ENCODE measurements at regions not wholly inside any gene's neighbourhood (a gene's known extent, or its start where the extent isn't known, plus 50 kb on each side); places are given as distances from the start of the nearest gene placed in this dataset.

- TF ChIP-seq HMGXB4 (CRISPR knock-in tag; IDR thresholded peaks at IDR 0.05) (no peak), NR3C1 (CRISPR knock-in tag; conservative IDR thresholded peaks at IDR 0.05; ENCODE audit: low read depth) (no peak), ELF4 (CRISPR knock-in tag; IDR thresholded peaks at IDR 0.05; ENCODE audit: low read depth) (no peak), CBFB (CRISPR knock-in tag; IDR thresholded peaks at IDR 0.05; ENCODE audit: low read depth) (no peak), MYBL2 (CRISPR knock-in tag; IDR thresholded peaks at IDR 0.05) (no peak), MAX (CRISPR knock-in tag; IDR thresholded peaks at IDR 0.05) (no peak), ATF1 (CRISPR knock-in tag; IDR thresholded peaks at IDR 0.05) (no peak), ZNF317 (CRISPR knock-in tag; IDR thresholded peaks at IDR 0.05; ENCODE audit: borderline replicate concordance, low read depth) (no peak), NFYB (CRISPR knock-in tag; conservative IDR thresholded peaks at IDR 0.05; ENCODE audit: low read depth) (no peak)
- TF ChIP-seq, protein P1, sequence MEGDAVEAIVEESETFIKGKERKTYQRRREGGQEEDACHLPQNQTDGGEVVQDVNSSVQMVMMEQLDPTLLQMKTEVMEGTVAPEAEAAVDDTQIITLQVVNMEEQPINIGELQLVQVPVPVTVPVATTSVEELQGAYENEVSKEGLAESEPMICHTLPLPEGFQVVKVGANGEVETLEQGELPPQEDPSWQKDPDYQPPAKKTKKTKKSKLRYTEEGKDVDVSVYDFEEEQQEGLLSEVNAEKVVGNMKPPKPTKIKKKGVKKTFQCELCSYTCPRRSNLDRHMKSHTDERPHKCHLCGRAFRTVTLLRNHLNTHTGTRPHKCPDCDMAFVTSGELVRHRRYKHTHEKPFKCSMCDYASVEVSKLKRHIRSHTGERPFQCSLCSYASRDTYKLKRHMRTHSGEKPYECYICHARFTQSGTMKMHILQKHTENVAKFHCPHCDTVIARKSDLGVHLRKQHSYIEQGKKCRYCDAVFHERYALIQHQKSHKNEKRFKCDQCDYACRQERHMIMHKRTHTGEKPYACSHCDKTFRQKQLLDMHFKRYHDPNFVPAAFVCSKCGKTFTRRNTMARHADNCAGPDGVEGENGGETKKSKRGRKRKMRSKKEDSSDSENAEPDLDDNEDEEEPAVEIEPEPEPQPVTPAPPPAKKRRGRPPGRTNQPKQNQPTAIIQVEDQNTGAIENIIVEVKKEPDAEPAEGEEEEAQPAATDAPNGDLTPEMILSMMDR (IDR thresholded peaks at IDR 0.05): no peak
- TF ChIP-seq, protein P2, sequence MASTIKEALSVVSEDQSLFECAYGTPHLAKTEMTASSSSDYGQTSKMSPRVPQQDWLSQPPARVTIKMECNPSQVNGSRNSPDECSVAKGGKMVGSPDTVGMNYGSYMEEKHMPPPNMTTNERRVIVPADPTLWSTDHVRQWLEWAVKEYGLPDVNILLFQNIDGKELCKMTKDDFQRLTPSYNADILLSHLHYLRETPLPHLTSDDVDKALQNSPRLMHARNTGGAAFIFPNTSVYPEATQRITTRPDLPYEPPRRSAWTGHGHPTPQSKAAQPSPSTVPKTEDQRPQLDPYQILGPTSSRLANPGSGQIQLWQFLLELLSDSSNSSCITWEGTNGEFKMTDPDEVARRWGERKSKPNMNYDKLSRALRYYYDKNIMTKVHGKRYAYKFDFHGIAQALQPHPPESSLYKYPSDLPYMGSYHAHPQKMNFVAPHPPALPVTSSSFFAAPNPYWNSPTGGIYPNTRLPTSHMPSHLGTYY (CRISPR knock-in tag; IDR thresholded peaks at IDR 0.05): no peak
- TF ChIP-seq, protein P3, sequence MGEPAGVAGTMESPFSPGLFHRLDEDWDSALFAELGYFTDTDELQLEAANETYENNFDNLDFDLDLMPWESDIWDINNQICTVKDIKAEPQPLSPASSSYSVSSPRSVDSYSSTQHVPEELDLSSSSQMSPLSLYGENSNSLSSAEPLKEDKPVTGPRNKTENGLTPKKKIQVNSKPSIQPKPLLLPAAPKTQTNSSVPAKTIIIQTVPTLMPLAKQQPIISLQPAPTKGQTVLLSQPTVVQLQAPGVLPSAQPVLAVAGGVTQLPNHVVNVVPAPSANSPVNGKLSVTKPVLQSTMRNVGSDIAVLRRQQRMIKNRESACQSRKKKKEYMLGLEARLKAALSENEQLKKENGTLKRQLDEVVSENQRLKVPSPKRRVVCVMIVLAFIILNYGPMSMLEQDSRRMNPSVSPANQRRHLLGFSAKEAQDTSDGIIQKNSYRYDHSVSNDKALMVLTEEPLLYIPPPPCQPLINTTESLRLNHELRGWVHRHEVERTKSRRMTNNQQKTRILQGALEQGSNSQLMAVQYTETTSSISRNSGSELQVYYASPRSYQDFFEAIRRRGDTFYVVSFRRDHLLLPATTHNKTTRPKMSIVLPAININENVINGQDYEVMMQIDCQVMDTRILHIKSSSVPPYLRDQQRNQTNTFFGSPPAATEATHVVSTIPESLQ (CRISPR knock-in tag; IDR thresholded peaks at IDR 0.05): no peak
These were observed 558.3 kb downstream of the CHSY3 start for GRCh38 chr5:130462516-130462915.
